ENCODE measurements at regions not wholly inside any gene's neighbourhood (a gene's known extent, or its start where the extent isn't known, plus 50 kb on each side); places are given as distances from the start of the nearest gene placed in this dataset.

GRCh38 chr2:120892967-120893667, 157.4 kb downstream of the GLI2 start:
- no peak overlapping the region for H2AFZ ChIP-seq (ENCODE audit: low read length, unreplicated experiment)
- H3K27me3 ChIP-seq (ENCODE audit: insufficient read depth, low read length), result no peaks in the 10 kb centered on the region
- peak overlapping the region; percentile 40; the same call in 1 of the 2 replicates for H3K4me3 ChIP-seq (ENCODE audit: low read depth, low read length)
- H3K79me2 ChIP-seq (ENCODE audit: control insufficient read depth, insufficient read depth, low read length, unreplicated experiment), result peaks cover 3% of the 10 kb centered on the region
- peak overlapping the region; percentile 11 for H3K27ac ChIP-seq (ENCODE audit: low read depth, low read length)
- H3K36me3 ChIP-seq (ENCODE audit: insufficient read depth, low read length), result no peaks in the 10 kb centered on the region
- peaks cover 12% of the 10 kb centered on the region for H3K4me1 ChIP-seq (ENCODE audit: control insufficient read depth, insufficient read depth, low read length, unreplicated experiment)

GRCh38 chr2:120893811-120894584, 158.3 kb downstream of the GLI2 start:
- H3K27me3 ChIP-seq (ENCODE audit: insufficient read depth, low read length), result no peaks in the 10 kb centered on the region
- H3K4me1 ChIP-seq (ENCODE audit: control insufficient read depth, insufficient read depth, low read length, unreplicated experiment), result peaks cover 12% of the 10 kb centered on the region
- peak overlapping the region; percentile 11; the same call in 1 of the 2 replicates for H3K27ac ChIP-seq (ENCODE audit: low read depth, low read length)
- peaks cover 3% of the 10 kb centered on the region for H3K79me2 ChIP-seq (ENCODE audit: control insufficient read depth, insufficient read depth, low read length, unreplicated experiment)
- H2AFZ ChIP-seq (ENCODE audit: low read length, unreplicated experiment), result no peak overlapping the region
- H3K4me3 ChIP-seq (ENCODE audit: low read depth, low read length), result no peak overlapping the region
- H3K36me3 ChIP-seq (ENCODE audit: insufficient read depth, low read length), result no peaks in the 10 kb centered on the region

GRCh38 chr2:120894966-120895365, 159.3 kb downstream of the GLI2 start:
- H3K4me3 ChIP-seq (ENCODE audit: low read depth, low read length), result no peak overlapping the region
- peaks cover 12% of the 10 kb centered on the region for H3K4me1 ChIP-seq (ENCODE audit: control insufficient read depth, insufficient read depth, low read length, unreplicated experiment)
- H2AFZ ChIP-seq (ENCODE audit: low read length, unreplicated experiment), result no peak overlapping the region
- H3K36me3 ChIP-seq (ENCODE audit: insufficient read depth, low read length), result no peaks in the 10 kb centered on the region
- H3K79me2 ChIP-seq (ENCODE audit: control insufficient read depth, insufficient read depth, low read length, unreplicated experiment), result peaks cover 3% of the 10 kb centered on the region
- H3K27me3 ChIP-seq (ENCODE audit: insufficient read depth, low read length), result no peaks in the 10 kb centered on the region
- no peak overlapping the region for H3K27ac ChIP-seq (ENCODE audit: low read depth, low read length)

- no peaks in the 10 kb centered on the region for H3K36me3 ChIP-seq (ENCODE audit: insufficient read depth, low read length)
- no peak overlapping the region for H3K4me3 ChIP-seq (ENCODE audit: low read depth, low read length)
- H2AFZ ChIP-seq (ENCODE audit: low read length, unreplicated experiment), result no peak overlapping the region
- no peaks in the 10 kb centered on the region for H3K27me3 ChIP-seq (ENCODE audit: insufficient read depth, low read length)
- H3K4me1 ChIP-seq (ENCODE audit: control insufficient read depth, insufficient read depth, low read length, unreplicated experiment), result peaks cover 12% of the 10 kb centered on the region
- no peak overlapping the region for H3K27ac ChIP-seq (ENCODE audit: low read depth, low read length)
- peaks cover 3% of the 10 kb centered on the region for H3K79me2 ChIP-seq (ENCODE audit: control insufficient read depth, insufficient read depth, low read length, unreplicated experiment)
Observed at GRCh38 chr2:120896126-120896525, 160.5 kb downstream of the GLI2 start.

- Histone ChIP-seq H3K27me3 (ENCODE audit: insufficient read depth, low read length) (no peaks in the 10 kb centered on the region), H3K27ac (ENCODE audit: low read depth, low read length) (no peak overlapping the region), H3K4me3 (ENCODE audit: low read depth, low read length) (no peak overlapping the region), H3K36me3 (ENCODE audit: insufficient read depth, low read length) (no peaks in the 10 kb centered on the region), H3K4me1 (ENCODE audit: control insufficient read depth, insufficient read depth, low read length, unreplicated experiment) (peaks cover 12% of the 10 kb centered on the region), H3K79me2 (ENCODE audit: control insufficient read depth, insufficient read depth, low read length, unreplicated experiment) (peaks cover 3% of the 10 kb centered on the region), H2AFZ (ENCODE audit: low read length, unreplicated experiment) (no peak overlapping the region)
Observed at GRCh38 chr2:120896901-120897300, 161.2 kb downstream of the GLI2 start.

GRCh38 chr2:120897399-120897798, 161.7 kb downstream of the GLI2 start:
- H3K4me3 ChIP-seq (ENCODE audit: low read depth, low read length), result no peak overlapping the region
- H3K4me1 ChIP-seq (ENCODE audit: control insufficient read depth, insufficient read depth, low read length, unreplicated experiment), result peaks cover 12% of the 10 kb centered on the region
- H3K79me2 ChIP-seq (ENCODE audit: control insufficient read depth, insufficient read depth, low read length, unreplicated experiment), result peaks cover 3% of the 10 kb centered on the region
- no peaks in the 10 kb centered on the region for H3K27me3 ChIP-seq (ENCODE audit: insufficient read depth, low read length)
- H2AFZ ChIP-seq (ENCODE audit: low read length, unreplicated experiment), result no peak overlapping the region
- H3K27ac ChIP-seq (ENCODE audit: low read depth, low read length), result no peak overlapping the region
- no peaks in the 10 kb centered on the region for H3K36me3 ChIP-seq (ENCODE audit: insufficient read depth, low read length)

- no peak overlapping the region for H3K4me3 ChIP-seq (ENCODE audit: low read depth, low read length)
- no peak overlapping the region for H2AFZ ChIP-seq (ENCODE audit: low read length, unreplicated experiment)
- peaks cover 4% of the 10 kb centered on the region for H3K4me1 ChIP-seq (ENCODE audit: control insufficient read depth, insufficient read depth, low read length, unreplicated experiment)
- H3K27ac ChIP-seq (ENCODE audit: low read depth, low read length), result no peak overlapping the region
- no peaks in the 10 kb centered on the region for H3K36me3 ChIP-seq (ENCODE audit: insufficient read depth, low read length)
- H3K79me2 ChIP-seq (ENCODE audit: control insufficient read depth, insufficient read depth, low read length, unreplicated experiment), result peaks cover 3% of the 10 kb centered on the region
- no peaks in the 10 kb centered on the region for H3K27me3 ChIP-seq (ENCODE audit: insufficient read depth, low read length)
Observed at GRCh38 chr2:120898496-120898895, 162.8 kb downstream of the GLI2 start.

- H3K79me2 ChIP-seq (ENCODE audit: control insufficient read depth, insufficient read depth, low read length, unreplicated experiment), result peaks cover 3% of the 10 kb centered on the region
- no peak overlapping the region for H2AFZ ChIP-seq (ENCODE audit: low read length, unreplicated experiment)
- H3K36me3 ChIP-seq (ENCODE audit: insufficient read depth, low read length), result no peaks in the 10 kb centered on the region
- no peak overlapping the region for H3K4me3 ChIP-seq (ENCODE audit: low read depth, low read length)
- H3K27ac ChIP-seq (ENCODE audit: low read depth, low read length), result no peak overlapping the region
- H3K4me1 ChIP-seq (ENCODE audit: control insufficient read depth, insufficient read depth, low read length, unreplicated experiment), result no peaks in the 10 kb centered on the region
- H3K27me3 ChIP-seq (ENCODE audit: insufficient read depth, low read length), result no peaks in the 10 kb centered on the region
Observed at GRCh38 chr2:120898961-120899750, 163.5 kb downstream of the GLI2 start.

- no peaks in the 10 kb centered on the region for H3K79me2 ChIP-seq (ENCODE audit: control insufficient read depth, insufficient read depth, low read length, unreplicated experiment)
- H2AFZ ChIP-seq (ENCODE audit: low read length, unreplicated experiment), result no peak overlapping the region
- no peak overlapping the region for H3K27ac ChIP-seq (ENCODE audit: low read depth, low read length)
- no peak overlapping the region for H3K4me3 ChIP-seq (ENCODE audit: low read depth, low read length)
- H3K36me3 ChIP-seq (ENCODE audit: insufficient read depth, low read length), result no peaks in the 10 kb centered on the region
- H3K27me3 ChIP-seq (ENCODE audit: insufficient read depth, low read length), result no peaks in the 10 kb centered on the region
- no peaks in the 10 kb centered on the region for H3K4me1 ChIP-seq (ENCODE audit: control insufficient read depth, insufficient read depth, low read length, unreplicated experiment)
Observed at GRCh38 chr2:120899771-120900170, 164.1 kb downstream of the GLI2 start.

- H2AFZ ChIP-seq (ENCODE audit: low read length, unreplicated experiment), result no peak overlapping the region
- H3K4me3 ChIP-seq (ENCODE audit: low read depth, low read length), result no peak overlapping the region
- H3K79me2 ChIP-seq (ENCODE audit: control insufficient read depth, insufficient read depth, low read length, unreplicated experiment), result no peaks in the 10 kb centered on the region
- H3K27me3 ChIP-seq (ENCODE audit: insufficient read depth, low read length), result no peaks in the 10 kb centered on the region
- no peak overlapping the region for H3K27ac ChIP-seq (ENCODE audit: low read depth, low read length)
- no peaks in the 10 kb centered on the region for H3K36me3 ChIP-seq (ENCODE audit: insufficient read depth, low read length)
- no peaks in the 10 kb centered on the region for H3K4me1 ChIP-seq (ENCODE audit: control insufficient read depth, insufficient read depth, low read length, unreplicated experiment)
Observed at GRCh38 chr2:120901201-120901600, 165.5 kb downstream of the GLI2 start.

Measured in ACC112 (cell line).